ENCODE measurements at regions not wholly inside any gene's neighbourhood (a gene's known extent, or its start where the extent isn't known, plus 50 kb on each side); places are given as distances from the start of the nearest gene placed in this dataset.
"Not testable (repeated sequence)": the region's sequence is repeated elsewhere in the genome, so short reads cannot be mapped to it uniquely, and the experiment has no call there.

- no peak for DNase-seq (ENCODE audit: low read depth in 3 of 3)
Observed at GRCh38 chr11:71332447-71332846, 80.1 kb upstream of the SHANK2 start.

GRCh38 chr11:71332046-71332445 lies 79.7 kb upstream of the SHANK2 start:
- no peak for DNase-seq (ENCODE audit: low read depth in 3 of 3)

GRCh38 chr11:71331631-71332030 lies 79.3 kb upstream of the SHANK2 start:
- DNase-seq (ENCODE audit: low read depth in 3 of 3): no peak

- DNase-seq (ENCODE audit: low read depth in 3 of 3): no peak
Observed at GRCh38 chr11:71330996-71331395, 78.6 kb upstream of the SHANK2 start.

GRCh38 chr11:71330349-71330748 lies 78.0 kb upstream of the SHANK2 start:
- no peak for DNase-seq (ENCODE audit: low read depth in 3 of 3)

GRCh38 chr11:71329786-71330185 lies 77.4 kb upstream of the SHANK2 start:
- no peak for DNase-seq (ENCODE audit: low read depth in 3 of 3)

GRCh38 chr11:71329165-71329510 lies 76.8 kb upstream of the SHANK2 start:
- no peak for DNase-seq (ENCODE audit: low read depth in 3 of 3)

GRCh38 chr11:71327156-71328085 lies 75.0 kb upstream of the SHANK2 start:
- no peak for DNase-seq (ENCODE audit: low read depth in 3 of 3)

GRCh38 chr11:71326328-71326940 lies 74.1 kb upstream of the SHANK2 start:
- DNase-seq (ENCODE audit: low read depth in 3 of 3): no peak

- no peak for DNase-seq (ENCODE audit: low read depth in 3 of 3)
Observed at GRCh38 chr11:71325418-71326327, 73.3 kb upstream of the SHANK2 start.

GRCh38 chr11:71324788-71325417 lies 72.5 kb upstream of the SHANK2 start:
- DNase-seq (ENCODE audit: low read depth in 3 of 3): no peak

GRCh38 chr11:71323876-71324526 lies 71.6 kb upstream of the SHANK2 start:
- no peak for DNase-seq (ENCODE audit: low read depth in 3 of 3)

GRCh38 chr11:71322861-71323582 lies 70.6 kb upstream of the SHANK2 start:
- DNase-seq (ENCODE audit: low read depth in 3 of 3): no peak

GRCh38 chr11:71322192-71322735 lies 69.9 kb upstream of the SHANK2 start:
- DNase-seq (ENCODE audit: low read depth in 3 of 3): no peak

- DNase-seq (ENCODE audit: low read depth in 3 of 3): no peak
Observed at GRCh38 chr11:71321433-71322191, 69.2 kb upstream of the SHANK2 start.

- DNase-seq (ENCODE audit: low read depth in 3 of 3): no peak
Observed at GRCh38 chr11:71316701-71317100, 64.3 kb upstream of the SHANK2 start.

- DNase-seq (ENCODE audit: low read depth in 3 of 3): not testable (repeated sequence)
Observed at GRCh38 chr11:71312616-71313015, 60.2 kb upstream of the SHANK2 start.

- DNase-seq (ENCODE audit: low read depth in 3 of 3): no peak
Observed at GRCh38 chr11:71311928-71312510, 59.6 kb upstream of the SHANK2 start.

Measured in stimulated activated CD4-positive, alpha-beta T cell treated with anti-CD3 and anti-CD28 coated beads, TNF-alpha, amount 100 ng/mL, for 48 hours (primary cell).